Endothelial cell (in vitro differentiated cells): ENCODE measurements at regions not wholly inside any gene's neighbourhood (a gene's known extent, or its start where the extent isn't known, plus 50 kb on each side); places are given as distances from the start of the nearest gene placed in this dataset.

Experiments
- DNase-seq: peaks from one replicate; pipeline ENCODE4 v3.0.0; 2021; ENCODE audit warnings: low spot score
- H3K27ac Mint-ChIP-seq: one replicate; pipeline ENCODE4 v1.8.0; 2021; ENCODE audit warnings: mixed read lengths, inconsistent platforms; ENCODE audit not compliant: unreplicated experiment
- H3K27me3 Mint-ChIP-seq: one replicate; pipeline ENCODE4 v1.8.0; 2021; ENCODE audit warnings: mild to moderate bottlenecking, moderate library complexity, mixed read lengths, inconsistent platforms; ENCODE audit not compliant: unreplicated experiment
- H3K36me3 Mint-ChIP-seq: one replicate; pipeline ENCODE4 v1.8.0; 2021; ENCODE audit warnings: mild to moderate bottlenecking, low read depth, mixed read lengths, inconsistent platforms; ENCODE audit not compliant: unreplicated experiment
- H3K4me1 Mint-ChIP-seq: one replicate; pipeline ENCODE4 v1.8.0; 2021; ENCODE audit warnings: mild to moderate bottlenecking, mixed read lengths, inconsistent platforms; ENCODE audit not compliant: unreplicated experiment
- H3K4me3 Mint-ChIP-seq: one replicate; pipeline ENCODE4 v1.8.0; 2021; ENCODE audit warnings: mild to moderate bottlenecking, mixed read lengths, inconsistent platforms; ENCODE audit not compliant: unreplicated experiment
- H3K9me3 Mint-ChIP-seq: one replicate; pipeline ENCODE4 v1.8.0; 2021; ENCODE audit warnings: mixed read lengths, inconsistent platforms; ENCODE audit not compliant: unreplicated experiment
- CTCF ChIP-seq: fragments of 200-600 bp; sonication (generic); IDR thresholded peaks from one replicate; pipeline ENCODE4 v1.5.0; 2021; ENCODE audit warnings: antibody characterized with exemption; ENCODE audit not compliant: unreplicated experiment

- Mint-ChIP-seq H3K36me3 (no peaks in the 10 kb centered on the region), H3K4me1 (no peaks in the 10 kb centered on the region), H3K9me3 (no peaks in the 10 kb centered on the region), H3K4me3 (no peak overlapping the region), H3K27me3 (no peaks in the 10 kb centered on the region), H3K27ac (no peak overlapping the region)
- no peak for DNase-seq
- no peak for TF ChIP-seq CTCF
Observed at GRCh38 chr1:170318141-170318540, 172.4 kb downstream of the NTMT2 start.

- Mint-ChIP-seq H3K36me3 (no peaks in the 10 kb centered on the region), H3K4me1 (no peaks in the 10 kb centered on the region), H3K27me3 (no peaks in the 10 kb centered on the region), H3K9me3 (no peaks in the 10 kb centered on the region), H3K4me3 (no peak overlapping the region), H3K27ac (no peak overlapping the region)
- TF ChIP-seq CTCF, result no peak
- no peak for DNase-seq
Observed at GRCh38 chr1:170318736-170319135, 173.0 kb downstream of the NTMT2 start.

GRCh38 chr1:170321113-170321512 lies 175.4 kb downstream of the NTMT2 start:
- no peak overlapping the region for H3K4me3 Mint-ChIP-seq
- DNase-seq, result no peak
- no peak for TF ChIP-seq CTCF
- no peak overlapping the region for H3K27ac Mint-ChIP-seq
- H3K27me3 Mint-ChIP-seq, result no peaks in the 10 kb centered on the region
- no peaks in the 10 kb centered on the region for H3K4me1 Mint-ChIP-seq
- no peaks in the 10 kb centered on the region for H3K36me3 Mint-ChIP-seq
- H3K9me3 Mint-ChIP-seq, result no peaks in the 10 kb centered on the region

GRCh38 chr1:170326186-170326585 lies 180.4 kb downstream of the NTMT2 start:
- Mint-ChIP-seq H3K27ac (no peak overlapping the region), H3K27me3 (no peaks in the 10 kb centered on the region), H3K9me3 (no peaks in the 10 kb centered on the region), H3K4me3 (no peak overlapping the region), H3K36me3 (no peaks in the 10 kb centered on the region), H3K4me1 (no peaks in the 10 kb centered on the region)
- no peak for TF ChIP-seq CTCF
- no peak for DNase-seq

GRCh38 chr1:170332801-170333200 lies 187.0 kb downstream of the NTMT2 start:
- no peaks in the 10 kb centered on the region for H3K36me3 Mint-ChIP-seq
- no peak for DNase-seq
- no peak overlapping the region for H3K27ac Mint-ChIP-seq
- peaks cover 2% of the 10 kb centered on the region for H3K27me3 Mint-ChIP-seq
- no peak overlapping the region for H3K4me3 Mint-ChIP-seq
- H3K9me3 Mint-ChIP-seq, result no peaks in the 10 kb centered on the region
- no peak for TF ChIP-seq CTCF
- H3K4me1 Mint-ChIP-seq, result no peaks in the 10 kb centered on the region
